ENCODE measurements at regions not wholly inside any gene's neighbourhood (a gene's known extent, or its start where the extent isn't known, plus 50 kb on each side); places are given as distances from the start of the nearest gene placed in this dataset.

DNA sequence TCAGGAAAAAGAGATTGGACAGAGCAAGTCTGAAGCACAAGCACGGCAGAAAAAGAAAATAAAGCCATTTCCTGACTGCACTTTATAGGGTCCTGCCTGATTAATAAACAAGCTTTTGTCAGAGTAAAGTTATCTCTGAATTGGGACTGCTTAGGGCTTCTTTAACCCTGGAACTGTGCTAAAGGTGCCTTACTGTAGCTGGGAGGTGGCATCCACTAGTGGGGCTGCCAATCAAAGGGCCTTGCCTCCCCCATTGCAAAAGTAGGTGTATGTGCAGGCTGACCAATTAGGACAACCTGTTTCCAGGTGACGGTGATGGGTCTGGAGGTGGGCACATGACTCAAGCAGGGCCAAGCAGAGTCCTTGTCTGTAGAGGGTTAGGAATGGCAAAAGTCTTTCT is 57.4 kb upstream of the RAPH1 start:
- TF ChIP-seq, protein P1, sequence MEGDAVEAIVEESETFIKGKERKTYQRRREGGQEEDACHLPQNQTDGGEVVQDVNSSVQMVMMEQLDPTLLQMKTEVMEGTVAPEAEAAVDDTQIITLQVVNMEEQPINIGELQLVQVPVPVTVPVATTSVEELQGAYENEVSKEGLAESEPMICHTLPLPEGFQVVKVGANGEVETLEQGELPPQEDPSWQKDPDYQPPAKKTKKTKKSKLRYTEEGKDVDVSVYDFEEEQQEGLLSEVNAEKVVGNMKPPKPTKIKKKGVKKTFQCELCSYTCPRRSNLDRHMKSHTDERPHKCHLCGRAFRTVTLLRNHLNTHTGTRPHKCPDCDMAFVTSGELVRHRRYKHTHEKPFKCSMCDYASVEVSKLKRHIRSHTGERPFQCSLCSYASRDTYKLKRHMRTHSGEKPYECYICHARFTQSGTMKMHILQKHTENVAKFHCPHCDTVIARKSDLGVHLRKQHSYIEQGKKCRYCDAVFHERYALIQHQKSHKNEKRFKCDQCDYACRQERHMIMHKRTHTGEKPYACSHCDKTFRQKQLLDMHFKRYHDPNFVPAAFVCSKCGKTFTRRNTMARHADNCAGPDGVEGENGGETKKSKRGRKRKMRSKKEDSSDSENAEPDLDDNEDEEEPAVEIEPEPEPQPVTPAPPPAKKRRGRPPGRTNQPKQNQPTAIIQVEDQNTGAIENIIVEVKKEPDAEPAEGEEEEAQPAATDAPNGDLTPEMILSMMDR (conservative IDR thresholded peaks at IDR 0.05; ENCODE audit: low read depth in 2 of 2) = no peak
- TF ChIP-seq POLR2AphosphoS5 (IDR thresholded peaks at IDR 0.05; ENCODE audit: low read depth) = no peak
- TF ChIP-seq EZH2 (IDR thresholded peaks at IDR 0.05; ENCODE audit: low read depth, unreplicated experiment) = no peak
- no peak for TF ChIP-seq EZH2phosphoT487 (IDR thresholded peaks at IDR 0.05; ENCODE audit: unreplicated experiment)
- TF ChIP-seq, protein P2, sequence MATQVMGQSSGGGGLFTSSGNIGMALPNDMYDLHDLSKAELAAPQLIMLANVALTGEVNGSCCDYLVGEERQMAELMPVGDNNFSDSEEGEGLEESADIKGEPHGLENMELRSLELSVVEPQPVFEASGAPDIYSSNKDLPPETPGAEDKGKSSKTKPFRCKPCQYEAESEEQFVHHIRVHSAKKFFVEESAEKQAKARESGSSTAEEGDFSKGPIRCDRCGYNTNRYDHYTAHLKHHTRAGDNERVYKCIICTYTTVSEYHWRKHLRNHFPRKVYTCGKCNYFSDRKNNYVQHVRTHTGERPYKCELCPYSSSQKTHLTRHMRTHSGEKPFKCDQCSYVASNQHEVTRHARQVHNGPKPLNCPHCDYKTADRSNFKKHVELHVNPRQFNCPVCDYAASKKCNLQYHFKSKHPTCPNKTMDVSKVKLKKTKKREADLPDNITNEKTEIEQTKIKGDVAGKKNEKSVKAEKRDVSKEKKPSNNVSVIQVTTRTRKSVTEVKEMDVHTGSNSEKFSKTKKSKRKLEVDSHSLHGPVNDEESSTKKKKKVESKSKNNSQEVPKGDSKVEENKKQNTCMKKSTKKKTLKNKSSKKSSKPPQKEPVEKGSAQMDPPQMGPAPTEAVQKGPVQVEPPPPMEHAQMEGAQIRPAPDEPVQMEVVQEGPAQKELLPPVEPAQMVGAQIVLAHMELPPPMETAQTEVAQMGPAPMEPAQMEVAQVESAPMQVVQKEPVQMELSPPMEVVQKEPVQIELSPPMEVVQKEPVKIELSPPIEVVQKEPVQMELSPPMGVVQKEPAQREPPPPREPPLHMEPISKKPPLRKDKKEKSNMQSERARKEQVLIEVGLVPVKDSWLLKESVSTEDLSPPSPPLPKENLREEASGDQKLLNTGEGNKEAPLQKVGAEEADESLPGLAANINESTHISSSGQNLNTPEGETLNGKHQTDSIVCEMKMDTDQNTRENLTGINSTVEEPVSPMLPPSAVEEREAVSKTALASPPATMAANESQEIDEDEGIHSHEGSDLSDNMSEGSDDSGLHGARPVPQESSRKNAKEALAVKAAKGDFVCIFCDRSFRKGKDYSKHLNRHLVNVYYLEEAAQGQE (IDR thresholded peaks at IDR 0.05; ENCODE audit: unreplicated experiment) = no peak
- TF ChIP-seq CREB1 (CRISPR knock-in tag; IDR thresholded peaks at IDR 0.05; ENCODE audit: low read depth) = no peak
- no peak for TF ChIP-seq STAT1 (IDR thresholded peaks at IDR 0.05; ENCODE audit: unreplicated experiment)
